GM19238 (cell line): ENCODE measurements at regions not wholly inside any gene's neighbourhood (a gene's known extent, or its start where the extent isn't known, plus 50 kb on each side); places are given as distances from the start of the nearest gene placed in this dataset.

ENCODE experiments used
- DNase-seq: peaks from one replicate; pipeline ENCODE4 v3.0.0; 2011; ENCODE audit warnings: low spot score; ENCODE audit not compliant: insufficient read length

- DNase-seq, result no peak
Measured at GRCh38 chr22:48907591-48907990, 920.1 kb downstream of the BRD1 start.

- no peak for DNase-seq
Measured at GRCh38 chr22:48906216-48906835, 921.3 kb downstream of the BRD1 start.

GRCh38 chr22:48905206-48905975, 922.3 kb downstream of the BRD1 start:
- no peak for DNase-seq

- DNase-seq, result no peak
Measured at GRCh38 chr22:48902983-48903650, 924.6 kb downstream of the BRD1 start.

GRCh38 chr22:48902001-48902869, 925.4 kb downstream of the BRD1 start:
- DNase-seq, result no peak

- DNase-seq, result no peak
Measured at GRCh38 chr22:48901324-48901723, 926.3 kb downstream of the BRD1 start.

- DNase-seq, result no peak
Measured at GRCh38 chr22:48900626-48901025, 927.0 kb downstream of the BRD1 start.

GRCh38 chr22:48900327-48900597, 927.4 kb downstream of the BRD1 start:
- no peak for DNase-seq

- DNase-seq, result no peak
Measured at GRCh38 chr22:48899523-48900326, 927.9 kb downstream of the BRD1 start.

GRCh38 chr22:48898524-48899250, 929.0 kb downstream of the BRD1 start:
- DNase-seq, result no peak

- DNase-seq, result no peak
Measured at GRCh38 chr22:48897645-48898370, 929.9 kb downstream of the BRD1 start.

- no peak for DNase-seq
Measured at GRCh38 chr22:48896766-48897644, 930.7 kb downstream of the BRD1 start.

- DNase-seq, result no peak
Measured at GRCh38 chr22:48895831-48896765, 931.6 kb downstream of the BRD1 start.

- no peak for DNase-seq
Measured at GRCh38 chr22:48895336-48895735, 932.3 kb downstream of the BRD1 start.

- no peak for DNase-seq
Measured at GRCh38 chr22:48894804-48895250, 932.8 kb downstream of the BRD1 start.

- no peak for DNase-seq
Measured at GRCh38 chr22:48894064-48894671, 933.5 kb downstream of the BRD1 start.
